ENCODE measurements at regions not wholly inside any gene's neighbourhood (a gene's known extent, or its start where the extent isn't known, plus 50 kb on each side); places are given as distances from the start of the nearest gene placed in this dataset.

DNA sequence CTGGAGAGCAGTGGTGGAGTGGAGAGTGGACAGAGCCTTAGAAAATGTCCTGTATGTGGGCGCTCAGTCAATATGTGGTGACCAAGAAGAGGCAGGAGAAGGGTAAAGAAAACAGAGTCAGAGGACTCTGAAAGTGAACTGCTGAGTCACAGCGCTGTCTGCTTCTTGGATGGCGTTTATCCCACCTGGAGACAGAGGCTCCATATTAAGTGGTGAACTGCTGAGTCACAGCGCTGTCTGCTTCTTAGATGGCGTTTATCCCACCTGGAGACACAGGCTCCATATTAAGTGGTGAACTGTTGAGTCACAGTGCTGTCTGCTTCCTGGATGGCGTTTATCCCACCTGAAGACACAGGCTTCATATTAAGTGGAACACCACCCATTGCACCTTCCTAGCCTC is 119.3 kb upstream of the RALGAPA2 start:
- DNase-seq (ENCODE audit: low read depth, low spot score), result no peak

DNA sequence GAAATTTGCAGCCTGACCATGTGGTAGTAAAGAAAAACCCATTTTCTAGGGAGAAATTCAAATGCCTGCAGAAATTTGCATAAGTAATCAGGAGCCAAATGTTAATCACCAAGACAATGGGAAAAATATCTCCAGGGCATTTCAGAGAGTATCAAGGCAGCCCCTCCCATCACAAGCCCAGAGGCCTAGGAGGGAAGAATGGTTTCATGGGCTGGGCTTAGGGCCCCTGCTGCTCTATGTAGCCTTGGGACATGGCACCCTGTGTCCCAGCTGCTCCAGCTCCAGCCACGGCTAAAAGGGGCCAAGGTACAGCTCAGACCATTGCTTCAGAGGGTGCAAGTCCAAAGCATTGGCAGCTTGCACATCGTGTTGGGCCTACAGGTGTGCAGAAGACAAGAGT is 117.2 kb upstream of the RALGAPA2 start:
- DNase-seq (ENCODE audit: low read depth, low spot score), result no peak

DNA sequence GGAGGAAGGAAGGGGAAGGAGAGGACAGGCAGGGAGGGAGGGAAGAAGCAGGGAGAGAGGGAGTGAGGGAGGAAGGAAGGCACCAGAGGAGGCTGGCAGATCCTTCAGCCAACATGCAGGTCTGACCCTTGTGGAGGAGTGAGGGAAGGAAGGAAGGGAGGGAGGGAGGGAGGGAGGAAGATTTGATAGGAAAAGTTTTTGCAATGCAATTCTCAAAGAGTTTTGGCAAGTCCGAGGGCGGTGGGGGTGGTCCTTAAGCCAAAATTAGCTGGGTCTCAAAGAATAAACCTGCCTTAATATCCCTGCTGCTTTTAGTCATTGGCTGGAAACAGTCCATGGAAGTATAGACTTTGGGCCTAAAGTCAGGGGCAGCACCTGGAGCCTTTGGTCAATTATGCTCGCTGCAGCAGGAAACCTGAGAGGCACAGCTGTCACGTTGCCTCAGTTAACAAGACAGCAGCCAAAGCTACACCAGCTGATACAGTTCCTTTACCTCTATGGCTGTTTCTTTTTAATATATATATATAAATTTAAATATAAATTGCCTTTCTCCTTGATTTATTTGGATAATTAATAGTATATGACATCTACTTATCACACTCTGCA is 115.7 kb upstream of the RALGAPA2 start:
- no peak for DNase-seq (ENCODE audit: low read depth, low spot score)

DNA sequence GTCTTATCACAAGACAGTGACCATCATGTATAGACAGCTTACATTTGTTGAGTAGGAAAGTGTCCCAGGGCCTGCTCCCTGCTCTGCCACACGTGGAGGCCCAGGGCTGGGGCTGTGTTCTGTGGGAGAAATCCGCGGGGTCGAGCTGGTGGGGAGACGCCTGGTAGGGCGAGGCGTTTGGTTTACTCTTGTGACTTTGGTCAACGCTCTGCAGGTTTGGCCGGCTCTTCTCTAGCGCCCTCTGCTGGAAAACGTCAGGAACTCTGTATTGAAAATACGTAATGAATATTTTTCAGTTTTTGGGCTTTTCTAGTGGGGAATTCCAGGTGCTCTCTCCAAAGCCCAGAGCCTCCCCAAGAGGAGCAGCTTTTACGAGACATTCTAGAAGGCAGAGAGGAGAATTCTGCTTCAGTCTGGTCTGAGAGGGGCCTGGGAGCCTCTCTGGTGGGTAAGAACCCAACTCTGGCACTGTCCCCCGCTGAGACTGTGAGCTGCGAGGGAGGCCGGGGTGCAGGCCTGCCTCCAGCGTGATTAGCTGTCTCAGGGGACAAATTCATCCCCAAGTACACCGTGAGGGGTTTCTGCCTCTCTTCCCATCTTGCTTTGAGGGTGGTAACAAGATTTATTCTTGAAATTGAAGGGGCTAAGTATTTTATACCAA is 112.6 kb upstream of the RALGAPA2 start:
- DNase-seq (ENCODE audit: low read depth, low spot score), result peak; percentile 65

DNA sequence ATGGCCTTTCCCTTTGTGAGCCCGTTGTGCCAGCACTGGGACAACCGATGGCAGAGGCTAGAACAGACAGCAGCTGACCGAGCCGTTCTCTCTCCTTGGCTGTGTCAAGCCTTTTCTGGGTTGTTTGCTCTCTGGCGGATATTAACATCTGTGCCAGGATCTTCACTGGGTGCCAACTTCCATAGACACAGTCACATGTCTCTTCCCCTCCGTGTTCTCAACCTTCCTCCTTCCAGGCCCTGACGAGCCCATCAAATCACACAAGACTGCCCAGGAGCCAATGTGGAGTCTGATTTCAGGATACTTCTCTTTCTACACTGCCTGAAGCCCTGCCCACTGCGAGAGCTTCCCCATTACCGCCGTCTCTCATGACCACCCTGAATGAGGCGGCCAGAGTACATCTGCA is 111.0 kb upstream of the RALGAPA2 start:
- no peak for DNase-seq (ENCODE audit: low read depth, low spot score)

DNA sequence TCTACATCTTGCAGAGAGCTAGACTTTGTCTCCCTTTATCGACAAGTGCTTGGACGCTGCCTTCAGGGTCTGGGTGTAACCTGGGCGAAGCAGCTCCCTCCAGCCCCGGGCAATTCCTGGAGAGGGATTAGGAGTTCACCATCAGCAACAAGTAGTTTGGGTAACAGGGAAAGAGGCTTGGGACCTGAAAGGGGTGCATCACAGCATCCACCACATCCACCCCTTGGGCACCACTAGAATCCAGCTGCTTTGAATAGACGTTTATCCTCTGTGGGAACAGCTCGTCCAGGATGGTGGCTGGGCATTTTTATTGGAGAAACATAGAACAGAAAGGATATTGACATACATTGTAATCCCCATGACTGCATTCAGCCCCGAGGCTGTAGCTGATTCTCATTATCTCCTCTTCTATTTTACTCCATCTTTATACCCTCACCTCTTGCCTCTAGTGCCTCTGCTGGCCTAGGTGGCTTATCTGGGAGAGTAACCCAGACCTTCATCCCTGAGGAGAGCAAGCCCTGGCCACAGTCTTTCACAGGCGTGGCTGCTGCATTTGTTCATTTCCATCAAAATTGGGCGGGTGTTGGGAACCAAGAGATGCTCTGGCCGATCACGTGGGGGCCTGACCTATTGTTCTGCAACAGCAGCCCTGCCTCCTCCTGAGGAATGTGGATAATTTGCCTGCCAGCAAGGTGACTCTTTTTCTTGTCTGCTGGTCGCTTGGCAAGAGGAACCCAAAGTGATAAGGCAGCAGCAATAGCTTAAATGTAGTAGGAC is 109.2 kb upstream of the RALGAPA2 start:
- DNase-seq (ENCODE audit: low read depth, low spot score), result no peak

DNA sequence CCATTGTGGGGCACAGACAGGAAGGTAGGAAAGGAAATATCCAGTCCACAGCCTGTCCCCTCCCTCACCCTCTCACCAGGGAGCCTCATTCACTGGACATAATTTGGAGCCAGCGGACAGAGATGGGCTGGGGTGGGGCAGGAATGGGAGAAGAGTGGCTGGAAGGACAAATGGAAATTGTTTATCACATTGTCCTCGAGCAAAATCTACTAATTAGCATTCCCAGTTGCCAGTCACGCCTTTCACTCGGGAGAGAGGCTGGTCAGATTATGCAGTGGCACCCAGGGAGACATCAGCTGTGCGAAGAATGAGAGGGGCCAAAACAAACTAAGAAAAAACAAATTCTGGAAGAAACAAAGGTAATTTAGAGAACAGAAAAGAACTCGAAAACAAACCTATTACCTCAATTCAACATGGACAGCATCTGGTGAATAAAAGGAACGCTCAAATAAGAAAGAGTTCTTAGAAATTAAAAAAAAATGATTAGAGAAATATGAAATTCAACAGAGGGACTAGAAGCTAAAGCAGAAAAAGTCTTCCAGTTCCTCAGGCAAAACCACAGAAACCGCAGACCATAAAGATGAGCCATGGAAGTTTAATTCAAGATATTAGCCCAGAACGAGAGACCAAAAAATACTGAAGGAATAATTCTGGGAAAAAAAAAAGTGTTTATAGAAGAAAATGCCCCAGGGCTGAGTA is 108.5 kb upstream of the RALGAPA2 start:
- DNase-seq (ENCODE audit: low read depth, low spot score), result no peak

DNA sequence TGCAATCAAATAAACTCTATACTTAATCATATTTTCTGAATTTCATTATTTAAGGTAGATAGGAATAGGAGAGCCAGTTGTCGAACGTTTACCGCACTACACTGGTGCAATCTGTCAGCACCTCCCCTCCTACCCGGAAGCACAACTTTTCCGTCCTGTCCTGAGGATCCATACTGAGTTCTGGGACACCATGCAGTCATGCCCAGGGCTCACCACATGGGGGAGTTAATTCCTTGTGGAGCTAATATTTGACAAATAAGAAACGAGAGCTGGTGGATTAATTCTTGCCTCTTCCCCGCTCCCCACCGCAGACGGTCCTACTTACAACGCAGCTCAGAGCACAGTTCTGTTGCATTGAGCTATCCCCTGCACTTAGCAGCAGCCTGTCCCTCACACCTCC is 107.7 kb upstream of the RALGAPA2 start:
- no peak for DNase-seq (ENCODE audit: low read depth, low spot score)

DNA sequence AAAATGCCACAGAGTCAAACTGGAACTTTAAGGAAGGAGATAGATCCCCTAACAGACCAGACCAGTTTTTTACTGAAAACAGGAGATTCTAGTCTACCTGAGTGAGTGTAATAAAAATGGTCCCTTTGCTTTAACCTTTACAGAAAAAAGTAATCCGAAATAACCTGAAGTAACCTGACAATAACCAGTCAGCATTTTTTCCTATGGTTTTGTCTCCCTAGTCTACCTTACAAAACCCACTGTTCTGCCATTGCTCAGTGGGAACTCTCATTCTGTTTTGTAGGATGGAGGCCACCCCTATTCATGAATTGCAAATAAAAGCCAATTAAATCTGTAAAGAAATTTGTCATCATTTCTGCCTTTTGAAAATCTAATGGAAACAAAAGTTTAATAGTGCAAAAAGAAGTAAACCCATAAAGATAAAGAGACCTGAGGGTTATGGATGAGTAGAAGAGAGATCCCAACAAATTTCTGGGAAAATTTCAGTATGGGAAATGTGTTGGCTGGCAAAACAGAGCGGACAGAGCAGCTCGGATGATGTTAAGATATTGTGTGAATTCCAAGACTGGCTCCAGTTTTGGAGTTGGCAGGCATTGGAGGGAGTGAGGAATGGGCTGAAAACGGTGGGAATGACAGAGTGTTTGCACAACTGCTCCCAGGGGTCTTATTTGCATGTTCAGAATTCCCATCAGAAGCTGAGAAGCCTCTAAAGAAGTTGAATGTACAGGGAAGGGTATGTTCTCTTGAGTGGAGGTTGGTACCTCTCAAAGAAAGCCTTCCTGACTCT is 104.7 kb upstream of the RALGAPA2 start:
- DNase-seq (ENCODE audit: low read depth, low spot score), result no peak

DNA sequence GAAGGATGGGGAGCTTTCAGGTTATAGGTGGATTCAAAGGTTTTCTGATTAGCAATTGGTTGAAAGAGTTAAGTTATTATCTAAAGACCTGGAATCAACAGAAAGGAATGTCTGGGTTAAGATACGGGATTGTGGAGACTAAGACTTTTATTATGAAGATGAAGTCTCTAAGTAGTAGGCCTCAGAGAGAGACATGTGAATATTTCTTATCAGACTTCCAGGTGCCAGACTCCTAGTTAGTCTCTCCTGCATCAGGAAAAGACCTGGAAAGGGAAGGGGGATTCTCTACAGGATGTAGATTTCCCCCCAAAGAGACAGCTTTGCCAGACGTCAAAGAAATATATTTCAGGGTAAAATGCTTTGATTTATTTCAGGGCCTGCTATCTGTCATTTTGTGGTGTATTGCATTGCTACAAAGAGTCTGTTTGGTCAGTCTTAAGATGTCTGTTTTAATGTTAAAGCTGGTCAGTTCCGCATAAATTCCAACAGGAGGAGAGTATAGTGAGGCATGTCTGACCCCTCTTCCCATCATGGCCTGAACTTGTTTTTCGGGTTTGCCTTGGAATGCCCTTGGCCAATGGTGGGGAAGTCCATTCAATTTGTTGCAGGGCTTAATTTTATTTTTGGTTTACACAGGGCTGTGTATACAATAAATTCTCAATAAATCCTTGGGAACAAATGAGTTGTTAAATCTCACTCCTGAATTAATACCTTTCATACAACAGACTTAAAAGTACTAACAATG is 103.4 kb upstream of the RALGAPA2 start:
- DNase-seq (ENCODE audit: low read depth, low spot score), result no peak

DNA sequence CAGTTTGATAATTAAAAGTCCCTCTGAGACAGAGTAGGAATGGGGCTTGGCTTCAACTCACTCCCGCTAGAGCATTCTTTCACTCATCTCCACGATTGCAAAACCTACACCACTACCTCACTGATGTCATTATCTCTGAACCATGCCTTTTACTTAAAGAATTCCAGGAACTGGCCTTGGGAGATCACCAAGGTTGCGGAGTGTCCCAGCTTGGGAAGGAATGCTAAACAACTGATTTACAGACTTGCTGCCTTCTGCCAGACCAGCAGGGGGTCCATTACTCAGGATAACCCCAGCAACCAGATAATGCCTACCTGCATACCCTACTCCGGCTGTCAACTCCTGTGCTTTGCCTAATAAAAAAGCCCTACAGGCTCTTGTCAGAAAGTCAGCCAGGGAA is 102.2 kb upstream of the RALGAPA2 start:
- DNase-seq (ENCODE audit: low read depth, low spot score), result peak; percentile 9

DNA sequence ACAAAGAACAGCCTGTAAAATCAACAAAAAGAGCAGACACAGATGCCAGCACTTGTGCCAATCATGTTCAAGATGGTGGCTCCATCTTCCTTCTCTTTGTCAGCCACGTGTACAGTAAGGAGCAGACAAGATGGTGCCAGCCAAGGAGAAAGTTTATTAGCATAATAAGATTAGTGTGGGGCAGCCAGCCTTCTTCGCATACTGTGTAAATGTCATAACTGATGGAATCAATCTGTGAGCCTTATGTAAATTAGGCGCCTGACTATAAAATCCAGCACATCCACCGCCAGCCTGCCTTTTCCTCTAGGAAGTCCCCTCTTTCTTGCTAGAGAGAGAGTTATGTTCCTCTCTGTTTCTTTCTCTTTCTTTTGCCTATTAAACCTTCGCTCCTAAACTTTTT is 99.7 kb upstream of the RALGAPA2 start:
- DNase-seq (ENCODE audit: low read depth, low spot score), result no peak

DNA sequence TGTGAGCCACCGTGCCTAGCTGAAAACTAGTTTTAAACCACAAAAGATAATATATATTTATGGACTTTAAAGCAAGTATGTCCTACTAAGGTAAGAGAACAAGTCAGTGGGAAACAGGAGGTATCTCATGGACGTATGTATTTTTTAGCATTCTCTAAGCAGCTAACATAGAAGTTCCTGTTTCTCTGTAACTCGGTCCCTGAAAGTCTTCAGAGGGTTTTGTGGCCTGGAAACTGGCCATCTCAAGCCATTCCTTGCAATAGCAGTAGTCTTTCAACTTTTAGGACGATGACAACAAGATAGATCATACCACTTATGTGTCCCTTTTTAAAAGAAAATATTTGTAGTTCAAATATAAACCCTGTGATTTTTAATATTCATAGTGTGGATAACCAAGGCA is 95.6 kb upstream of the RALGAPA2 start:
- DNase-seq (ENCODE audit: low read depth, low spot score), result no peak

DNA sequence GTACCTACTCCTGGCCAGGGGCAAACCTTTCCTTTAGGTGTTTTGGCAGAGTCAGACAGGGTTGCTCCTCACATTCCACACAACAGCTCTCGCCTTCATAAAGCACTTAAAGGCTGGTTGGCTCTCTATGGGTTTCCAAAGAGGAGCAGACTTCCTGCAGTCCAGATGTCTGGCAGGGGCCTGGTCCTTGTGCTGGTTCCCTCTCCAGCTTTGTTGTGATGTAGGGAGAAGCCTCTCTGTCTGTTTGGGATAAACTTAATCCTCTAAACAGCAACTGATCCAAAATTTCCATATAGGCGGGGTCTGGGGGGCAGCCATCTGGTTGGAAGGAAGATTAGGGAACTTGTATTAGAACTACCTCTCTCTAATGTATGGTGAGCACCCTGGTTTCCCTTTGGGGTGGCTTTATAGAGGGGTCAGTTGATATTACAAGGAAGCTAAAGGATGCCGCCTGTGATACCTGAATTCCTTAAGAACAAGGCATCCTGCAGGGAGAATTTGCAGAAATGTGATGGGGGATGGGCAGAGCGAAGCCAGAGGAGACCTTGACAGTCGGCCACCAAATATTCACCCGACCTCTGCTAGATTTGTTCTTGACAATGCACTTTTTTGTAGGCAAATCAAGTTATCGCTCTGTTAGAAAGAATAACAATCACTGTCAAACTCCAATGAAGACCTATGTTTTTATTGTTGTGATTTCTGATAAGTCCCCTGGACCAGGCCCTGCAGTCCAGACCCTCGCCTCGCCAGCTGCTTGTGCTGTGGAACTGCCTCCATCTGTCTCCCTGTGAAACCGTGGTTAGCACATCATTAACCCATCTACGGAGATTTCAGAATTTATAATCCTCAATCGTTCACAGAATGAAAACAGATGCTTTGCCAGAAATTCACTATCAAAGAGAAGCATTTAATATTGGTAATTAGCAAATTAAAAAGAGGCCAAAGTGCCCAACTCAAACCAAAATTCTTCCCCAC is 94.0 kb upstream of the RALGAPA2 start:
- no peak for DNase-seq (ENCODE audit: low read depth, low spot score)

DNA sequence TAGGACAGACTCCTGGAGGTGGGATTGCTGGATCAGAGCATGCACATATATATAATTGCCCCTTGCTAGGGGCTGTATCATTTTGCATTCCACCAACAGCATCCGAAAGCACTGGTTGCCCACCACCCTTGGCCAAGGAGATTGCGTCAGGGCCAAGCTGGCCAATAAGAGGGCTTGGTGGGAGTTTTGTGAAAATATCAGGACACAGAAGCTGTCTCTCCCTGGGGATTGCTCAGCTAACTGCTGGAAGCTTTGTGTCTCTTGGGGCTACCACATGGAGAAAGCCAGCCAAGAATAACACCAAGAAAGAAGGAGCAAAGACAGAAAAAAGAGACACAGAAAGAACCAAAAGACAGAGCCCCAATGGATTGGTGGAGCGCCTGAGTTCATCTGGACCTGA is 90.6 kb upstream of the RALGAPA2 start:
- DNase-seq (ENCODE audit: low read depth, low spot score), result no peak

DNA sequence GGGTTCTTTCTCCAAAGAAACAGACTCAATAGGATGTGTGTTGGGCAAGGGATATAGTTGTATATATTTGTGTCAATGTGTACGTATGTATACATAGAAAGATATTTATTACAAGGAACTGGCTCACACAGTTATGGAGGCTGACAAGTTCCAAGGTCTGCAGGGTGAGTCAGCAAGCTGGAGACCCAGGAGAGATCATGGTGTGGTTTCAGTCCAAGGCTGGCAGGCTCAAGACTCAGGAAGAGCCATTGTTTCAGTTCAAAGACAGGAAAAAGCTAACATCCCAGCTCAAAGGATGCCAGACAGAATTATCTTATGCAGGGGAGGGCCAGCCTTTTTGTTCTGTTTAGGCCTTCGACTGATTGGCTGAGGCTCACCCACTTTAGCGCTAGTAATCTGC is 89.9 kb upstream of the RALGAPA2 start:
- DNase-seq (ENCODE audit: low read depth, low spot score), result no peak

DNA sequence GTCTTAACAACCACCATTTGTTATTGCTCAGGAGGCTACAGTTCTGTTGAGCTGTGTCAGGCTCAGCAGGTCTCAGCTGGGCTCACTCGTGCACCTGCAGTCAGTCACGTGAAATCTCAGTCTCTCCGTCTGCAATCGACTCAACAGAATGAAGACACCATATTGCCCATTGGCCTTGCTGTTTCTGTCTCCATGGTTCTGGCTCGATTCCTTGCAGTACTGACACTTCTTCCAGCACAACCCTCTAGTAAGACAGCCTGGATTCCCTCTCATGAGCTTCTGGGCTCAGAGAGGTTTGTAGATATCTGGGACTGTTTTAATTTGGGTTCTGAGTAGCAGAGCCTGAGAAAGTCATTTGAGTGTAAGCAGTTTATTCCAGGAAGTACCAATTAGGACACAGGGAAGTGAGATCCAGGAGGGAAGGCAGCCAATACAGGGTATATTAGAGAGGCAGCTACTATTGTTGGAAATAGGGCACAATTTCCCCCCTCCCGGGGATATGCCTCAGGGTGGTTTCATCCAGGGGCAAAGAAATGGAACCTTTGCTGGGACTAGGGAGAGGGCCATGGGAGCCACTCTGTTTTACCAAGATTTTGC is 87.4 kb upstream of the RALGAPA2 start:
- no peak for DNase-seq (ENCODE audit: low read depth, low spot score)

DNA sequence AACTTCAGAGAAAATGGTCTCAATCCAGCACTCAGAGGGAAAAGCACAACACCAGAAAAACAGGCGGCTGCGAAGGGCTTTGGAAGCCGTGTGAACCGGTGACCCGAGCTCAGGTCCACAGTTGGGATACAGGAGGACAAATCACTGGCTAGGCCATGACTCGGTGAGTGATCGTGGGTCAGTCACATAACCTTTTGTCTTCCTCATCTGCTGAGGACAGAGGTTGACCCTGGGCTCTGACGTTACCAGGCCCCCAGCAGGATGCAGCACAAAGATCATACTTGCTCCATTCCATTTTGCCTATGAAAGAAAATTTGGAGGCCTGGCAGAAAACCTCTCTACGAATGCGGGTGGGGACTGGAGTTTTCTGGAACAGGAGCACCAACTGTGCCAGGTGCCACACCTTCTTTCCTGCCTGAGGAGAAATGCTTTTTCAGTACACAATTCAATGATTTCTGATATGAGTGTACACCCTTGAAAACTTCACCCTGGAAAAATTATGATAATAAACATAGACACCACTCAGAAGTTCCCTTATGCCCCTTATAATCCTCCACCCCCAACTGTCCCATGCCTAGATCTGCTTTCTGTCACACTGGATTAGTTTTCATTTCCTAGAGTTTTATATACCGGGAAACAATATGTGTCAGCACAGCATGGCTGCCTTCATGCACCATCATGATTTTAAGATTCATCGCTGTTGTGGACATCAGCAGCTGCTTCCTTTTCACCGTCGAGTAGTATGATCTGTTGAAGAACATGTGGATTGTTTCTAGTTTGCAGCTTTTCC is 85.3 kb upstream of the RALGAPA2 start:
- DNase-seq (ENCODE audit: low read depth, low spot score), result no peak
